Limb (tissue), 2 donors: ENCODE measurements at regions not wholly inside any gene's neighbourhood (a gene's known extent, or its start where the extent isn't known, plus 50 kb on each side); places are given as distances from the start of the nearest gene placed in this dataset.
"Not testable (repeated sequence)": the region's sequence is repeated elsewhere in the genome, so short reads cannot be mapped to it uniquely, and the experiment has no call there.

Experiments used
- DNase-seq, 2 donors: peaks; one replicate each; pipeline ENCODE4 v3.0.0-alpha.2; 2016; ENCODE audit errors: extremely low spot score in 2 of 2

DNA sequence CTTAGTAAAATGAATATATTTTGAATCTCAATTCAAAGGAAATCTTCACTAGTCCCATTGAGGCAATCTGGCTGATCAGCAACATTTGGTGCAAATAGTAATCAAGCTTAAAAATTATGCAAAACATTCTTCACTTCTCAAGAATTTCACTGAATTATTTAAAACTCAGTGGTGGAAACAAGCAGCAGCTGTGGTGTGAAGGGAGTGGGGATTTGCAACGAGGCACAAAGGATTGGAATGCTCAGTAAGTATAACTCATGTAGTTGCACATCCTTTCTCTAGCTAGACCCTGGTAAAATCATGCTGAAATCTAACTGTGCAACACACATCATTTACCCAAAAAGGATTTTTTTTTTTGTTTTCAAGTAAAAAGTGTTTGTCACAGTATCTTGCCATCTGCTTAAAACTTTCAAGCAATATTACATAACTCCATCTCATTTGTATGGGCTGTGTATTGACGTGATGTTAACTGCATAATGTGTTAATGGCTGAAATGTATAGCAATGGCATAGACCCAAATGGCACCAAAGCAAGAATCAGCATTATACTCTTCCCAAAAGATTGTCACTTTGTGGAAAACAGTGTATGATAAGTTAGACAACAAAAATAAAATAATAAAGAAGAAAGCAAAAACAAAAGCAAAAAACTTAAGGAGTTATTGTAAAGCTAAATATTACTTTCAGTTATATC is 816.6 kb downstream of the EPHA3 start:
- no peak for DNase-seq

DNA sequence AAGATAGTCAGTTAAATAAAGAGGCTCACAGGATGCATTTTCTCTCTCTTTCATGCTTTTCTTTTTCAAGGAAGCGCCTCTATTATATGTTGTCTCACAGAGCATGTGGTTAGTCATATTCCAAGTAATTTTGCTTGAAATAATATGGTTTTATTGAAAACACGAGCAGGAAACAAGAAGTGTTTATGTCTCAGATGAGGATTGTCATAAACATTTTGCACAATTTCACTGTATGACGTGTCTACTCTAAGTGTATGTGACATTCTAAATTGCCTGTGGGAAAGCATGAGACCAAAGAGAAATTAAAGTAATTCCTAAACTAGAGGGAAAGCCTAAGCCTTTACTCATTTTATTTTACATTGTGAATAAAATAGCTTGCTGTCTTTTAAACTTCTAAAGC is 818.6 kb downstream of the EPHA3 start:
- DNase-seq: no peak

DNA sequence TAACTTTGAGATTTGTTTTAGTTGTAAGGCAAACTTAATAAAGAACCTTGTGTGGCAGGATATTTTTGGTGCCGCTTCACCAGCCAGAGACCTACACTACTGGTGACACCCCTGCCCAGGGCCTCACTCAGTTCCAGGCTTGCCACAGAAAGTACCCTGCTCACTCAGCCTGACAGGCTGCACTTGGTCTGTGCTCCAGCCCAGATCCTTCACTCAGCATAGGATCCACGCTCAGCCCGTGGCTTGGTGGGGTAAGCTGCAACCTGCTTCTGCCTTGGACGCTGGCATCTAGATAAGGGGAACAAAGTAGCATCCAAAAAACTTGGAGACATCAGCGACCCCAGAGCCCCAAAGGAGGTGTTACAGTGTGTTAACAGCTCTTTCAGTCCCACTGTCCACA is 825.5 kb downstream of the EPHA3 start:
- DNase-seq: no peak

DNA sequence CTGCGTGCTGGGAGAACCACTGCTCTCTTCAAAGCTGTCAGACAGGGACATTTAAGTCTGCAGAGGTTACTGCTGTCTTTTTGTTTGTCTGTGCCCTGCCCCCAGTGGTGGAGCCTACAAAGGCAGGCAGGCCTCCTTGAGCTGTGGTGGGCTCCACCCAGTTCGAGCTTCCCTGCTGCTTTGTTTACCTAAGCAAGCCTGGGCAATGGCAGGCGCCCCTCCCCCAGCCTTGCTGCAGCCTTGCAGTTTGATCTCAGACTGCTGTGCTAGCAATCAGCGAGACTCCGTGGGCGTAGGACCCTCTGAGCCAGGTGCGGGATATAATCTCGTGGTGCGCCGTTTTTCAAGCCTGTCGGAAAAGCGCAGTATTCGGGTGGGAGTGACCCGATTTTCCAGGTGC is 837.0 kb downstream of the EPHA3 start:
- DNase-seq: not testable (repeated sequence)

DNA sequence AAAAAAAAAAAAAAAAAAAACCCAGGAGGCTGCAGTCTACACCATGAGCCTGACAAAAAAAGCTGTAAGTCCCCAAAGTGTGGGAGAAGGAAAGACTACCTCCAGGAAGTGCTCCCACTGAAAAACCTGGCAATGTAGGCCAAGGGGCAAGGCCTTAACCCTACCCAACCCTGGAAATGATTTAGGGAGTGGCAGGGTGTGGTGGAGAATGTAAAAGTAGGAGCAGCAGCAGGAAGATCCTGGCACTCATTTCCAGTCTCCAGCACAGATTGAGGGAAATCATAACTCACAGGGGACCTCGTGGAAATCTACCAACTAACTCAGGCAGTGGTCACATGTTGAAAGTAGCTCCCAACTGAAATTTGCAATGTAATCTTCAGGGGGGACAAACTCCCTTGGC is 839.5 kb downstream of the EPHA3 start:
- no peak for DNase-seq

DNA sequence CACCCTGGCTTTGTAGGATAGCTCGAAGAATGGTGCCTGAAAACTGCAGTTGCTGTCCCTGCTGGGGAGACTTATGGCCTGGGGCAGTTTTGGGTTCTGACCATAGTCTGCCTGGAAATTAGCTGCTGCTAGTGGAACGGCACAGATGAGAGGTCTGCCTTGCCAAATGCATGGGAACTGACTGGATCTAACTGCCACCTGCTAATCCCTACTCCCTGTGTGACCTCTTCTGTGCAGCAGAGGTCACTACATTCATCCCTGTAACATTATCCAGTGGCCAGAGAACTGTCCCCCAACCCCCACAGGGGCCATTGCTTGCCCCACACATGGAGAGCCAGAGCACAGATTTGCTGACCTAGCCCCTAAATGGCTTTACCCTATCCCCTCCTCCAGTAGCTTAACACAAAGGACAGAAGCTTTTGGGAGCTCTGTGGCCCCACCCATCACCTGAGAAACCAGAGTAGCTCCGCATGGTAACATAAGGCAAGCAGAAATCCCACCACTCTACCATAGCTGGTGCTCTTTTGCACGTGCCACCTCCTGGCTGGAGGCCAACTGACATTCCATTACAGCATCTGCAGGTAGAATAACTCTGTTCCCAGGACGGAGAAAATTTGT is 840.0 kb downstream of the EPHA3 start:
- no peak for DNase-seq

DNA sequence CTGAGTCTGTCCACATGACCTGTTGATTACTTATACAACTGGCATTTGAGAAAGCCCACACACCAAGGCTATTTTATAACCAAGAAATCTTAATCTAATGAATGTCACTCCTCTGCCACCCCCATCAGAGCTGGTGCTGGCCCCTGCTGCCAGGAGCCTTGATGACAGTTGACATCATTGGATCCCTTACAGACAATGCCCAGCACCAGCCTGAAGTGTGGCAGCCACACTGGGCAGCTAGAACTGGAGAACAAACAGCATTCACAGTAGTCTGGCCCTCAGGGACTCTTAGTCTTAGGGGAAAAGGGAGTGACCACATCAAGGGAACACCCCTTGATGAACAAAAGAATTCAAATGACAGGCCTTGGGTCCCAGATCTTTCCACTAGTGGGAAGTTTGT is 840.6 kb downstream of the EPHA3 start:
- DNase-seq: no peak

DNA sequence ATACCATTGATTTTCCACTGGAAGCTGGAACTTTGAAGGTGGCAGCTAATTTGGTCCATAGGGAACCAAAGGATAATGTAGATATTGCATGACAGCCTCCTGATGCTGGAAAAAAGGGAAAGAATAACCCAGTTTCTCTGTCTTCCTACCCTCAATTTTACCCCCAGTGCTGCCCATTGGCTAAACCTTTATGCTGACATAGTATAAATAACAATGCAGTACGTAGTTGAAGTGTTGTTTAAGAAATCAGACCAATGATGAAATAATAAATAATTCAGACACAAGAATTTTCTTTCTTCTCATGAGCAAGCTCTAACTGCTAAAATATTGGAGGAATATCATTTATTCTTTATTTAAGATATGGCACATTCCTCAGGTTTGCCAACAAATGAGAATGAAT is 843.4 kb downstream of the EPHA3 start:
- DNase-seq: no peak

DNA sequence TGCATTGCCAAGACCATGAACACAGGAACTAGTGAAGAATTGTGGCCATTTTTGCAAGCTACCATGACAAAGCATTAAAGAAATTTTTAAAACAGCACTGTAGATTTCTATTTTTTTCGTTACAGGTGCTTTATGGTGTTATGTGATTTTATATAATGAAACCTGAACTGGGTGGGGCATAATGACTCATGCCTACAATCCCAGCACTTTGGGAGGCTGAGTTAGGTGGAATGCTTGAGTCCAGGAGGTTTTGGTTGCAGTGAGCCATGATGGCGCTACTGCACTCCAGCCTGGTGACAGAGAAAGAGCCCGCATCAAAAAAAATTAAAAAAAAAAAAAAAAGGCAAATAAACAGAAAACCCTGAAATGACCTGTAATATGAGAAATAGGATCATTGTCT is 846.7 kb downstream of the EPHA3 start:
- DNase-seq: no peak

DNA sequence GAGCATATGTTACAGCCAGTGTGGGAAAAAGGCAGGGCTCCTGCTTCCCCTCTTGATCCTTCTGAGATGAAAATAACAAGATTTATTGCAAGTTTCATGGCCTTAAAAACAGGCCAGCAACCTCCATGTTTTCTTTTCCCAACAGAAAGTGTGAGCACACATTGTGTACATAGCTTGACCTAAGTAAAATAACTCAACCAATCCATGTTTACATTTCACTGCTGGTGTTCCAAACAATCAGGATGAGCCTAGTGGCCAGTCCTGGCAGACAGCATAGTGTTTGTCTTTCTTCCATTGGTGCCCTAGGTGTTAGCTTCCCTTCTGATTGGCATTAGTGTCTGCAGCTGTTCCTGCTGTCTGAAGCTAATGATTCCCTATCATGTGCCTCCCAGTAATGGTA is 847.7 kb downstream of the EPHA3 start:
- no peak for DNase-seq

DNA sequence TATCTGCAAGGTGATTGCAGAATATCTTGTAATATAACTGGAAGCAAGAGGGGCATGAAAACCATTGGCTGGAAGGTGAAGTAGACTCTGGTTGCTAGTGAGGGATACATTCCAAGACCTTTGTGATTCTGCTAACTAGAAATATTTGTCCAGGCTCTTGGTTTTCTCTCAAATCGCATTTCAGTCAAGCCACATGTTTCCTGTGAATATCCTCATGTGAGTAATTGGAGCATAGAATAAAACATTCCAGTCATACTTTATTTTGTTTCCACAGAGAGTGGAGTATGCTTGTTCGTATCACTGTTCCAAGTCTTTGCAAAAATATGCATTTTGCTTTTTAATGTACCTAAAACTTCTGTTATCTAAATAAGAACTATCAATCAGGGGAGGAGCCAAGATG is 850.0 kb downstream of the EPHA3 start:
- no peak for DNase-seq

DNA sequence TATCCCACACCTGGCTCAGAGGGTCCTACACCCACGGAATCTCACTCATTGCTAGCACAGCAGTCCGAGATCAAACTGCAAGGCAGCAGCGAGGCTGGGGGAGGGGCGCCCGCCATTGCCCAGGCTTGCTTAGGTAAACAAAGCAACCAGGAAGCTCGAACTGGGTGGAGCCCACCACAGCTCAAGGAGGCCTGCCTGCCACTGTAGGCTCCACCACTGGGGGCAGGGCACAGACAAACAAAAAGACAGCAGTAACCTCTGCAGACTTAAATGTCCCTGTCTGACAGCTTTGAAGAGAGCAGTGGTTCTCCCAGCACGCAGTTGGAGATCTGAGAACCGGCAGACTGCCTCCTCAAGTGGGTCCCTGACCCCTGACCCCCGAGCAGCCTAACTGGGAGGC is 850.7 kb downstream of the EPHA3 start:
- not testable (repeated sequence) for DNase-seq

DNA sequence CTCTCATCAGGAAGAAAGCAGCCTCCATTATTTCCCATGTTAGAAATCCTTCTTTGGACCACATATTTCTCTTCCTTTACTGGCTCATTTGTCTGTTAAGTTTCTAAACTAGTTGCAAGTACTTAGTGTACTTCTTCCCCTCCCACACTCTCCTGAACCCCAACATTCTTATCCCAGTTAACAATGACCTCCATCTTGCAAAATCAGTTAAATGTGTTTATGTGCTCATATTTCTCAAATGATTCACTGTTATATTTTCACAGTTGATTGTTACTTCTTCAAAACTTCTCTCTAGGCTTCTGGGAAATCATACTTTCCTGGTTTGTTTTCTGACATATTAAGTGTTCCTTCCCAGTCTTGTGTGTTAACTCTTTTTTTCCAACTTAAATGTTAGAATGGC is 856.9 kb downstream of the EPHA3 start:
- DNase-seq: no peak

DNA sequence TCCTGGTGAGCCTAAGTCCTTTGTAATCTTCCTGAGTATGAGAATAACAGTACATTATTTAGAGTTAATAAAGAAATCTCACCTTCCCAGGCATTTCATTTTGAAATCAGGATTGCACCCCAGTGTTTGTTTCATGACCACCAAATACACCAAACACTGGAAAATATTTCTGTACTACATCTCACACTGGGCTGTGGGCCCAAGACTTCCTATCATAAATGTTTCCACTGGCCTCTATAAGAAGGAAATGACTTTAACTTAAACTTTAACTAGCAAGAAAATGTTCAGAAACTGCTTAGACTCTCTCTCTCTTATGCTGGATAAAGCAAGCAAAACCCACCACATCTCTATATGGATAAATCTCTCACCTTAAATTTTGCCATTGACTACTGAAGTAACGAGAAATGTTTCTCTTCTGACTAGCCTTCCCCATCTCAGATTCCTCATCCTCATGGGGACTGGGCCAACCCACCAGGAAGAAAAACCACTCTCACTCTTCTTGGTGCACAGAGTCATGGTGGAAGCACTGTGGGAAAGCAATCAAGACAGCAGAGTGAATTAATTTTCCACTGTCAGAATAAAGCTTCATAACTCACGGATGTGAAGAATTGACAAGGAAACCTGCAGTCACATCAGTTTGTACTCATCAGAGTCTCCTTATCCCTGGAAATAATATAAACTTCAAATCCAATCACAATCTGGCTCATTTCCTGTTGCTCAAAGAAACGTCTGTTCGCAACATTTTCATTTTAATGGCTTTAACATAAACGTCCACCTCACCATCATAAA is 859.6 kb downstream of the EPHA3 start:
- DNase-seq: peak in 1 of 2 donors; percentile 45

DNA sequence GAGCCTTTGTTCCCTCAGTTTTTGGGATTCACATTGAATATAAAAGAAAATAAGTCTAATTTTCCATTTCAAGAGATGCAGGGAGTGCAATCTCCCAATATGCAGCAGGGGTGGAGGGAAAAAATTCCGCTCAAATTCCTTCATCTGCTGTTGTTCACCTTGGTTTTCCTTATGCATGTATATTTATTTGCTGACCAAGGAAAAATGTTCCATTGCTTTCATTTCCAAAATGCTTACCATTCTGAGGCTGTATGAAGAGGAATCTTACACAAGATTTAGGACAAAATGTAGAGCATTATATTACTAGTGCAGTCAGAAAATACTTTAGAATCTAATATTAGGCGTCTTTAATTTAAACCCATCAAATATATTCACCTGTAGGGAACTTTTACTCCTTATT is 863.9 kb downstream of the EPHA3 start:
- no peak for DNase-seq

DNA sequence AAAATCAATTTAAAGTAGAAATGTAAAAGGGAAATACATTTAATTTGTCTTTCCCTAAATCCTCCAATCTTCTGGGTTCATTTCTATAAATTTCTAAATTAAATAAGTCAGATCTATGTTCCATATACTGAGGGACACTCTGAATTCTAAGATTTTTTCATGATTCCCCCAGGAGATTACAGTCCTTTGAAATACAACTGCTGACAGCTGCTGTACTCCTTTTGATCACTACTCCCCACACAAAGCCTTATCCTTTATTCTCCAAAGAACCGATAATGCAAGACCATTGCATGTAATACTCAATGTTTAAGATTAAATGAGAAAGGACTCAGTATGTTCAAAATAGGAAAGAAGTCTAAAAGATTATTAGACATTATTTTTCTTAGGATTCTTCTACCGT is 865.7 kb downstream of the EPHA3 start:
- no peak for DNase-seq

DNA sequence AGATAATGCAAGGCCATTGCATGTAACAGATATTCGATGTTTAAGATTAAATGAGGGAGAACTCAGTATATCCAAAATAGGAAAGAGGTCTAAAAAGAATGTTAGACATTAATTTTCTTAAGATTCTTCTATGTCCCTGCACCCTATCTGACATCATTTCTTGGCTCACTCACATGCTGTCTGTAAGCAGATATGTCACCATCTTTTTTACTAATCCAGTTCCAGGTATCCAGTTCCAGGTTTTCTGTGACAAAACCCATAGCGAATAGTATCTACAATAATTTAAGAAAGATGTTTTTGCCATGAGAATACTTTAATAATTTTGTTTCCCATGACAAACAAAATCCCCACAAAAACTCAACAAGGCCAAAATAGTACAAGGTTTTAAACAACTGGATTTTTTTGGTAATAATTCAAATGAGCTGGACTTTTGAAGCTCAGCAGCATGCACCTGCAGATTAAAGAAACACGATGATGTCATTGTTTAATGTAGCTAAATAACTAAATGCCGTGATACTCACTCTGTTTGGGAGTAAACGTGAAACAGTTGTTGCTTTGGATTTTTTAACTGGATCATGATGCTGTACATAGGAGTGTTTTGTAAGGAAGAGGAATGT is 867.6 kb downstream of the EPHA3 start:
- no peak for DNase-seq

DNA sequence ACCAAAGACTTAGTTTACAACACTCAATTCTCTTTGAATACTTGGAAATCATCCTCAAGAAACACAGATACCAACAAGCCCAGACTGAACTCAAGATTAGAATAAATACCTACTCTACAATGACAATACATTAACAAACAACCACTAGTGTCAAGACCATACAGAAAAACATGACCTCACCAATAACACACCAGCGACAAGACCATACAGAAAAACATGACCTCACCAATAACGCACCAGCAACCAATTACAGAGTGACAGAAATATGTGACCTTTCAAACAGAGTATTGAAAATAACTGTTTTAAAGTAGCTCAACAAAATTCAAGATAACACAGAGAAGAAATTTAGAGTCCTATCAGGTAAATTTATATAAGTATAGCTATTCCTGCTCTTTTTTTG is 876.0 kb downstream of the EPHA3 start:
- no peak for DNase-seq

DNA sequence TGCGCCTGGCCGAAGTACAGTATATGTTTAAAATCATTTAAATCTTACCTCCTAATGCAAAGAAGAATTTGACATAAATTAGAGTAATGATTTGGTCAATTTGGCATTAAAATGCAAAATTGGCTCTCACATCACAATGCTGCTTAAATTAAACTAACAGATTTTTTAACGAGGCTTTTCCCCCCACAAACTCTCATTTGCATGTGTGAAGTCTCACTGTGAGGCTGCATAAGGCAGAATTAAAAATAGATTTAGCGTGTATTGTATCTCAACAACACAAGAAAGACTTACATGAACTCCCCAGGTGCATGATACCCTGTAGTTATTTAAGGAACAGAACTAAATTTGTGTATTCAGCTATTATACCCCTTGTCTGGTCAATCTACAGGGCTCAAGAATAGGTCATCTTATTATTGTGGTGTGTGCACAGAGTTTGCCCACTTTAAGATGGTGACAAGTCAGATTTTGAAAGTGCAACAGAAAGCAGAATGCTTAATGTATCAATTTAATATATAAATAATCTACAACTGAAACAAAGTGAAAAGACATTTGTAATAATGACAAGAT is 897.9 kb downstream of the EPHA3 start:
- no peak for DNase-seq

DNA sequence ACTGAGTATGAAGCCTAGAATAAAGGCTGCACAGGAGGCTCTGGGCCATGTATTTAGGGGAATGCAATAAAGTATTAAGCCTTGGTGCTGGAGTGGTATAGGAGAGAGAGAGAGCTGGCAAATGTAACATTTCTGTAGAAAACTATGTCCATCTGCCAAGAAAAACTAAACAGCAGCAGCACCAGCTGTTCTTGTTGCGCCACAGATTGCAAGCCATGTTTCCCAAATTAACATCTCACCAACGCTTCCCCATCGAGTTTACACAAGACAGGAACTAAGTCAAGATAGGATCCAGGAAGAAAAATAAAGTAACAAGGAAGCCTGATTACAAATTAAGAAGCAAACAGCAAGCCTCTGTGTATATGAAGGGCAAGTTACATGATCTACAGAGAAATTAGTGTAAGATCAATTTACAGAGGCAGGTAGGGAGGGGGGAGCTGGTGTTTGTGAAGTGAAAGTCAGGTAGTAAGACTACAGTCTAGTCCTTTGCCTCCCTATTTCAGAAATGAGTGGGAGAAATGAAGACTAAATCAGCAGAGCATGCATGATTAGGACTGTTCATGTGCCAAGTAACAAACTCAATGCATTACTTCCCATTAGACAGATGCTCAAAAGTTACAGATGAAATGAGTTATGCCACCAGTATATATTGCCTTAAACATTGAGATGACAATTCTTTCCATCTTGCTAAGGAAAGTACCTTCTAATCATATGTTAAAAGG is 900.5 kb downstream of the EPHA3 start:
- peak; percentile 36 to 75 for DNase-seq

DNA sequence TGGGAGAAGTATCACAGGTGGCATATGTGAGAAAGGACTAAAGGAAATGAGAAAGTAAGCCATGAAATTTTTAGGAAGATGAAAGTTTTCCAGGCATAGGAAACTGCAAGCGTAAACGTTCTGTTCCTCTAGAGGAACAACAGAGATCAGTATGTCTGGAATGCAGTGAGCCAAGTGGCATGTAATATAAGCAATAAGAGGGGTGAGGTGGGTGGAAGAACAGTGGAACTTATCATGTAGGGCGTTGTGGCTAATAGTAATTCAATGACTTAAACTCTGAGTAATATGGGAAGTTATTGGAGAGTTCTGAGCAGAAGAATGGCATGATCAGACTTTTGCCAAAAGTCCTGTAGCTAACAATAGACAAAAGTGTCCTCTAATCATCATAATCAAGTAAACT is 902.9 kb downstream of the EPHA3 start:
- no peak for DNase-seq
